Suprapubic skin (tissue), 4 donors: ENCODE measurements at regions not wholly inside any gene's neighbourhood (a gene's known extent, or its start where the extent isn't known, plus 50 kb on each side); places are given as distances from the start of the nearest gene placed in this dataset.

Source experiments
- DNase-seq, 2 donors: peaks; one replicate each; pipeline ENCODE4 v3.0.0-alpha.2; 2019; ENCODE audit warnings: low spot score in 2 of 2
- H3K27ac ChIP-seq: fragments of 200-600 bp; sonication (generic); one replicate; pipeline ENCODE4 v1.5.1; 2019
- H3K27me3 ChIP-seq: fragments of 200-600 bp; sonication (generic); one replicate; pipeline ENCODE4 v1.5.1; 2019
- H3K36me3 ChIP-seq: fragments of 200-600 bp; sonication (generic); one replicate; pipeline ENCODE4 v1.5.1; 2019
- H3K4me1 ChIP-seq: fragments of 200-600 bp; sonication (generic); one replicate; pipeline ENCODE4 v1.5.1; 2019
- H3K4me3 ChIP-seq: fragments of 200-600 bp; sonication (generic); one replicate; pipeline ENCODE4 v1.5.1; 2019; ENCODE audit warnings: mild to moderate bottlenecking
- H3K9me3 ChIP-seq: fragments of 200-600 bp; sonication (generic); one replicate; pipeline ENCODE4 v1.5.1; 2019
- EP300 ChIP-seq: sonication (generic); formaldehyde crosslinking; IDR thresholded peaks from one replicate; pipeline ENCODE4 v1.6.1; 2017; ENCODE audit warnings: antibody characterized with exemption
- POLR2A ChIP-seq, 2 donors: fragments of 450-650 bp; IDR thresholded peaks; one replicate each; pipeline ENCODE4 v1.6.1; 2017; ENCODE audit warnings: antibody characterized with exemption in 2 of 2, mild to moderate bottlenecking in 2 of 2, moderate library complexity in 2 of 2
- POLR2AphosphoS5 ChIP-seq, 3 donors: sonication (generic); formaldehyde crosslinking; IDR thresholded peaks; one replicate each; pipeline ENCODE4 v1.6.1; 2017; ENCODE audit warnings: antibody characterized with exemption in 3 of 3
- WGBS: methylation state at CpG from one replicate; pipeline ENCODE4 v1.1.5; 2018; 5-methylcytosine and 5-hydroxymethylcytosine counted together
- TF ChIP-seq, protein P1 (sequence below), 2 donors: fragments of 200-600 bp in 1 of 2; fragments of 450-650 bp in 1 of 2; sonication (generic) in 1 of 2; IDR thresholded peaks; one replicate each; pipeline ENCODE4 v1.5.1; 2016 to 2019; ENCODE audit warnings: antibody characterized with exemption in 2 of 2, mild to moderate bottlenecking in 1 of 2, moderate library complexity in 1 of 2

DNA sequence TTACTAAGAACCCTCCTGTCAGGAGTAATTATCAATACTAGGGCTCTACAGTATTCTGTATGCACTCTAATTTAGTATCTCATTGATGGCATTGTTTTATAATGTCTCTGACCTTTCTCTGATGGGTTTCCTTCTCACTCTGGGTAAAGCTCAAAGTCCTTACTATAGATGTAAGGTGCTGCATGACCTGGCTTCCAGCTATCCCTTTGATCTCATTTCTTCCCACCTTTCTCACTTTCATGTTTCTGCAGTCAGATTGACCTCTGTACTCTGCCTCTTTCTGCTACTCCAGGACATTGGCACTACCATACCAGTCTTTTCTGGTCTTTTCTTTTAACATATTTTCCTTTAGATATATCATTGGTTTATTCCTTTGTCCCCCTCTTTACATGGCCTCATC, 2332.8 kb upstream of the C9orf72 start:
- TF ChIP-seq, protein P1, sequence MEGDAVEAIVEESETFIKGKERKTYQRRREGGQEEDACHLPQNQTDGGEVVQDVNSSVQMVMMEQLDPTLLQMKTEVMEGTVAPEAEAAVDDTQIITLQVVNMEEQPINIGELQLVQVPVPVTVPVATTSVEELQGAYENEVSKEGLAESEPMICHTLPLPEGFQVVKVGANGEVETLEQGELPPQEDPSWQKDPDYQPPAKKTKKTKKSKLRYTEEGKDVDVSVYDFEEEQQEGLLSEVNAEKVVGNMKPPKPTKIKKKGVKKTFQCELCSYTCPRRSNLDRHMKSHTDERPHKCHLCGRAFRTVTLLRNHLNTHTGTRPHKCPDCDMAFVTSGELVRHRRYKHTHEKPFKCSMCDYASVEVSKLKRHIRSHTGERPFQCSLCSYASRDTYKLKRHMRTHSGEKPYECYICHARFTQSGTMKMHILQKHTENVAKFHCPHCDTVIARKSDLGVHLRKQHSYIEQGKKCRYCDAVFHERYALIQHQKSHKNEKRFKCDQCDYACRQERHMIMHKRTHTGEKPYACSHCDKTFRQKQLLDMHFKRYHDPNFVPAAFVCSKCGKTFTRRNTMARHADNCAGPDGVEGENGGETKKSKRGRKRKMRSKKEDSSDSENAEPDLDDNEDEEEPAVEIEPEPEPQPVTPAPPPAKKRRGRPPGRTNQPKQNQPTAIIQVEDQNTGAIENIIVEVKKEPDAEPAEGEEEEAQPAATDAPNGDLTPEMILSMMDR (IDR thresholded peaks at IDR 0.05) = no peak
- no peak for TF ChIP-seq POLR2A (IDR thresholded peaks at IDR 0.05)
- no peak for TF ChIP-seq EP300
- TF ChIP-seq POLR2AphosphoS5 (IDR thresholded peaks at IDR 0.05) = no peak
- H3K36me3 ChIP-seq = no peaks in the 10 kb centered on the region
- H3K4me3 ChIP-seq = no peak overlapping the region
- H3K27ac ChIP-seq = no peak overlapping the region
- no peaks in the 10 kb centered on the region for H3K4me1 ChIP-seq
- no peaks in the 10 kb centered on the region for H3K9me3 ChIP-seq
- no peaks in the 10 kb centered on the region for H3K27me3 ChIP-seq
- no peak for DNase-seq

DNA sequence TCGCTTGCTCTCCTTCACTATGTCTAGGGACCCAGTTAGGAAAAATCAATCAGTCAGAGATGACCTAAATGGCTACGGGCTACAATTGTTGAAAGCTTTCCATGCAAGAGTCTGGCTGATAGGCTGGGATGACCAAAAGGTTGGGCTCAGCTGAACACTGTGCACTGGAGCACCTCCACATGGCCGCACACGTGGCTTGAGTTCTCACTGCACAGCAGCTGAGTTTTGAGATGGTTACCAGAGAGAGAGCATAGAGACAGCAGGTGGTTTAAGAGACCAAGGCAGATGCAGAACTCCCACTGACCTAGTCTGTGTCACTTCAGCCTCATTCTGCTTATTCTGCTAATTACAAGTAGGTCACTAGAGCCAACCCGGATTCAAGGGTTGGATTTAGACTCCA, 2354.8 kb upstream of the C9orf72 start:
- 90% methylated on average over 5 of the region's 5 CpGs for WGBS

DNA sequence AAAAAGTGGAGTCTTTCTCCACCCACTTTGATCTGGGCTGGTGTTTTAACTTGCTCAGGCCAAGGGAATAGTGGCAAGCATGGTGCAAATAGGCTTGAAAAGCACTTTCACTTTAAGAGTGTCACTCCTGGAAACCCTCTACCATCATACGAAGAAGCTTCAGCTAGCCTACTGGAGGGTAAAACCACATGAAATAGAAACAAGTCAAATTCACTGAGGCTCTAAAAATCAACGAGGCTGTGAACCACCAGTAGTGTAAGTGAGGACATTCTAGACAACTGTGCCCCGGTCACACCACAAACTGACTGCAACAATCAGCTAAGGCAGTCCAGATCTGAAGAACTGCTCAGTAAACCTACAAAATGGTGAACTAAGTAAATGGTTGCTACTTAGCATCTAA, 2366.3 kb upstream of the C9orf72 start:
- no peak overlapping the region for H3K4me3 ChIP-seq
- H3K4me1 ChIP-seq = no peaks in the 10 kb centered on the region
- TF ChIP-seq POLR2A (IDR thresholded peaks at IDR 0.05) (no peak), POLR2AphosphoS5 (IDR thresholded peaks at IDR 0.05) (no peak), EP300 (no peak)
- TF ChIP-seq, protein P1 (IDR thresholded peaks at IDR 0.05) = no peak
- H3K27me3 ChIP-seq = no peaks in the 10 kb centered on the region
- H3K27ac ChIP-seq = no peak overlapping the region
- no peaks in the 10 kb centered on the region for H3K9me3 ChIP-seq
- DNase-seq = no peak
- no peaks in the 10 kb centered on the region for H3K36me3 ChIP-seq
- 87% methylated on average over 3 of the region's 3 CpGs for WGBS

More for the DNA sequence above, 2354.8 kb upstream of the C9orf72 start:
- Histone ChIP-seq H3K27me3 (no peaks in the 10 kb centered on the region), H3K9me3 (no peaks in the 10 kb centered on the region), H3K27ac (no peak overlapping the region), H3K36me3 (no peaks in the 10 kb centered on the region), H3K4me3 (no peak overlapping the region), H3K4me1 (no peaks in the 10 kb centered on the region)
- no peak for DNase-seq
- TF ChIP-seq POLR2AphosphoS5 (IDR thresholded peaks at IDR 0.05) (no peak), POLR2A (IDR thresholded peaks at IDR 0.05) (no peak), EP300 (no peak)
- TF ChIP-seq, protein P1 (IDR thresholded peaks at IDR 0.05) = no peak

DNA sequence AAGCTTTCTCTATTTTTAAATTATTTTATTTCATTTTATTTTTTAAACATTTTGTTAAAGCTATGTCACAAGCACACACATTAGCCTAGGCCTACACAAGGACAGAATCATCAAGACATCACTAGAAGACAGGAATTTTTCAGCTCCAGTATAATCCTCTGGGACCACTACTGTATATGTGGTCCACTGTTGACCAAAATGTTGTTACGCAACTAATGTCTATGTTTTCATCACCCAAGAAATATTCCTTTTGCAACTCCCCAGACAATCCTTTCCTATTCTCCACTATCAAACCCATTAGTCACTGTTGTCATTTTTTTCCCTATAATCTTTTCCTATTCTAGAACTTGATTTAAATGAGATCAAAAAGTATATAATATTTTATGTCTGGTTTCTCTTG, 2371.7 kb upstream of the C9orf72 start:
- H3K27me3 ChIP-seq = no peaks in the 10 kb centered on the region
- H3K36me3 ChIP-seq = no peaks in the 10 kb centered on the region
- H3K4me3 ChIP-seq = no peak overlapping the region
- DNase-seq = no peak
- no peaks in the 10 kb centered on the region for H3K4me1 ChIP-seq
- WGBS = 92% methylated on average over 1 of the region's 1 CpG
- no peaks in the 10 kb centered on the region for H3K9me3 ChIP-seq
- H3K27ac ChIP-seq = no peak overlapping the region
- TF ChIP-seq POLR2A (IDR thresholded peaks at IDR 0.05) (no peak), POLR2AphosphoS5 (IDR thresholded peaks at IDR 0.05) (no peak), EP300 (no peak)
- TF ChIP-seq, protein P1 (IDR thresholded peaks at IDR 0.05) = no peak

DNA sequence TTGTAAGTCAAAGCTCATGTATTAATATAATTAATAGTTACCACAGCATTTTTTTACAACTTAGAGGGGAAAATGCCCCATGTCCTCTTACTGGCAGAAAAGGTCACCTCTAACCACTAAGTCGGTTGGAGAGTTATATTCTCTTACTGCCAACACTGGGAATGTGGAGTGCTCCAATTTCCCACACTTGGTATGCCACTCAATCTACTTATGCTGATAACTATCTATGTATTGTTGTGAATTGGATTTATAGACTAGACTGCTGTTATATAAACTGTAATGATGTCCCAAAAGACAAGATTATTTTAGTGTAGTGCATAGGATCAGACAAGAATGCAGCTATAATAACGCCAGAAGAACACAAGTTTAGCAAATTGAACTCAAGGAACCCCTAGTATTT, 2385.2 kb upstream of the C9orf72 start:
- no peaks in the 10 kb centered on the region for H3K36me3 ChIP-seq
- no peaks in the 10 kb centered on the region for H3K27me3 ChIP-seq
- H3K4me1 ChIP-seq = no peaks in the 10 kb centered on the region
- H3K9me3 ChIP-seq = no peaks in the 10 kb centered on the region
- WGBS = 79% methylated on average over 2 of the region's 2 CpGs
- no peak overlapping the region for H3K4me3 ChIP-seq
- H3K27ac ChIP-seq = no peak overlapping the region
- TF ChIP-seq POLR2A (IDR thresholded peaks at IDR 0.05) (no peak), EP300 (no peak), POLR2AphosphoS5 (IDR thresholded peaks at IDR 0.05) (no peak)
- TF ChIP-seq, protein P1 (IDR thresholded peaks at IDR 0.05) = no peak
- no peak for DNase-seq
